ENCODE measurements at regions not wholly inside any gene's neighbourhood (a gene's known extent, or its start where the extent isn't known, plus 50 kb on each side); places are given as distances from the start of the nearest gene placed in this dataset.
"Not testable (repeated sequence)": the region's sequence is repeated elsewhere in the genome, so short reads cannot be mapped to it uniquely, and the experiment has no call there.

DNA sequence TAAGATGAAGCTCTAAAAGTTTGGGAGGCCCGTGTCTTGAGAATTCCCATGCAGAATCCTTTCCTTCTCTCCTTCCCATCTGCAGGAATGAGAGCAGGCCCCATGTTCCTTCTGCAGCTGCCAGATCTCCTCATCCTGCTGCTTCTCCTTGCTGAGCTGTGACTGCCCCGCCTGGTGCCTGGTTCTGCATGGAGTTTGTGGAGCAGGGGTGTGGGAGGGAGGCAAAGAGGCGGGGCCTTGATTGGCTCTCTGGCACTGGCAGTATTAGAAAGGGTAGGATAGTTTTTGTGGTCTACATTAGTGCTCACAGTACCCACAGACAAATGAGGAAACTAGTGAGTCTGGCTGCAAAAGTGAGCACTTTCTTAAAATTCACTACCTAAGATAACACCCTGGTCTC, 91.1 kb upstream of the CLPB start:
- H3K4me3 Mint-ChIP-seq: no peak overlapping the region

DNA sequence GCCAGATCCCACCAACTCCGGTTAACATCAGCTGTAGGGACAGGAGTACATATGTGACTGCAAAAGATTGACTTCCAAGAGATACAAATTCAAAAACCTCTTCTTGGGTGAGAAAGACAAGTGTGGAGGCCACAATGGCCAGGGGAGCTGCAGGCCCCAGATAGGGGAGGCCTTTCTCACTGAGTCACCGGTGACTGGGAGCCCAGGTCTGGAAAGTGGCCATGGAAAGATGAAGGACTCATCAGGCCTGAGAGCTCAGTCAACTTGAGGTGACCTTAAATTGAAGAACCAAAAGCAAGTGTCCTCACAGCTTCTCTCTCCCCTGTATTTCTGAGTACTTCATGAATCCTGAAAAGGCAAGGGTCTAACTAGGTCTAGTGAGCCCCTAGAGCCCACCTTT, 90.4 kb upstream of the CLPB start:
- Mint-ChIP-seq H3K9me3 (no peaks in the 10 kb centered on the region), H3K27me3 (peaks cover 7 to 14% (median 9%) of the 10 kb centered on the region in 3 donors), H3K27ac (peak overlapping the region in 1 of 6 donors; percentile 64), H3K4me3 (no peak overlapping the region), H3K36me3 (no peaks in the 10 kb centered on the region), H3K4me1 (peaks cover 4 to 6% (median 5%) of the 10 kb centered on the region in 3 donors)
- DNase-seq: no peak
- ATAC-seq (ENCODE audit: low read depth in 2 of 2): no peak

More for the DNA sequence above, 91.1 kb upstream of the CLPB start:
- H3K27me3 Mint-ChIP-seq: peaks cover 7 to 14% (median 9%) of the 10 kb centered on the region in 3 donors
- ATAC-seq (ENCODE audit: low read depth in 2 of 2) (no peak), DNase-seq (no peak)
- no peaks in the 10 kb centered on the region for H3K36me3 Mint-ChIP-seq
- H3K4me1 Mint-ChIP-seq: no peaks in the 10 kb centered on the region
- H3K9me3 Mint-ChIP-seq: no peaks in the 10 kb centered on the region
- H3K27ac Mint-ChIP-seq: no peak overlapping the region

DNA sequence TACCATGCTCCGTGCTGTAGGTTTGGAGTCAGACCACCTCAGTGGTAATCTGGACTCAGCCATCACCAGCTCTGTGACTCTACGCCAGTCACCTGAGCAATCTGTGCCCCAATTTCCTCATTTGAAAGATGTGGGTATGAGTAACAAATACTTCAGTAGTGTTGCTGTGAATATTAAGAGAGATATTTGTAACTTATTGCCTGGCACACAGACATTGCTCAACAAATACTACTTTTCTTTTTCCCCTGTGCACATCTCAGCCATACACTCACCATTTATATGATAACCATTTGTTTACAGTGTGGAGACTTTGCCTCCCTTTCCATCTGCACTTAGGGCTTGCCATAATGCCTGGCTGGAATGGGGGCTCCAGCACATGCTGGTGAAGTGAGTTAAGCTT, 89.7 kb upstream of the CLPB start:
- ATAC-seq (ENCODE audit: low read depth in 2 of 2) (no peak), DNase-seq (no peak)
- Mint-ChIP-seq H3K4me1 (peaks cover 7 to 13% (median 12%) of the 10 kb centered on the region in 3 donors), H3K9me3 (no peaks in the 10 kb centered on the region), H3K4me3 (no peak overlapping the region), H3K36me3 (no peaks in the 10 kb centered on the region), H3K27me3 (peaks cover 7 to 14% (median 9%) of the 10 kb centered on the region in 3 donors), H3K27ac (no peak overlapping the region)

DNA sequence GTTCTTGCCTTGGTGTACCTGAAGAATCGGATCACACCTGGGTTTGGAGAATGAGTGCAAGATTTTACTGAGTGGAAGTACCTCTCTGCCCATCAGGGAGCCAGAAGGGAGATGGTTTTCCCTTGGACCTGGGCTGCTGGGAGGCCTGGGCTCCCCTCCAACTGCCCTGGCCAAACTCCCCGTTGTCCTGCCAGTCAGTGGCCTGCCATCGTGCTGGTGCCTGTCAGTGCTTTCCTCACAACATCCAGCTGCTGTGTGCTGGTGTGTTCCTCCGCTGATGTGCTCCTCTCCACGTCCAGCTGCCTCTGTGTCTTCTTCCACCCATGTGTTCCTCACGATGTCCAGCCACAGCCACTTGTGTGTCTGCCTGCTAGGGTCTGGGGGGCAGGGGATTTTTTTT, 87.9 kb upstream of the CLPB start:
- H3K36me3 Mint-ChIP-seq: no peaks in the 10 kb centered on the region
- H3K4me3 Mint-ChIP-seq: no peak overlapping the region
- peaks cover 7 to 11% (median 9%) of the 10 kb centered on the region in 3 donors for H3K27me3 Mint-ChIP-seq
- no peak for DNase-seq
- H3K27ac Mint-ChIP-seq: no peak overlapping the region
- H3K9me3 Mint-ChIP-seq: no peaks in the 10 kb centered on the region
- peaks cover 7 to 13% (median 12%) of the 10 kb centered on the region in 3 donors for H3K4me1 Mint-ChIP-seq
- ATAC-seq (ENCODE audit: low read depth in 2 of 2): no peak

DNA sequence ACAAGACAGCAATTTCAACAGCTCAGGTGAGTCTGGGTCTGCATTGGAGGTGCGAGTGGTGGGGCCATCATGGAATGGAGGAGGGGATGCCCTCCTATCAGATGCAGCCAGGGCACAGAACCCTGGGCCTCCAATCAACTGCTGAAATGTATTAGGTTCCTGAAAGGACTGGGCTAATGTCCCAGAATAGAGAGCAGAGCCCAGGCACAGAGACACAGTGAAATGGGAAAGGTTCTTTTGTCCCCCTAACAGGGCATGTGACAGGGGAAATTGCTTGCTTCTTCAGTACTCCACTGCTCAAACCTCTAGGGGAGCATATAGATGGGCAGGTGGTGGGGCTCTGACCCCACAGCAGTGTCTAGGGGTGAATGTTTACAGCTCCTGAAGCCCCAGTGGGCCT, 87.3 kb upstream of the CLPB start:
- Mint-ChIP-seq H3K27me3 (peaks cover 7 to 16% (median 13%) of the 10 kb centered on the region in 3 donors), H3K27ac (no peak overlapping the region), H3K36me3 (no peaks in the 10 kb centered on the region), H3K9me3 (peaks cover 0 to 3% (median 0%) of the 10 kb centered on the region in 7 donors), H3K4me3 (no peak overlapping the region), H3K4me1 (peaks cover 7 to 13% (median 12%) of the 10 kb centered on the region in 3 donors)
- DNase-seq (no peak), ATAC-seq (ENCODE audit: low read depth in 2 of 2) (no peak)

DNA sequence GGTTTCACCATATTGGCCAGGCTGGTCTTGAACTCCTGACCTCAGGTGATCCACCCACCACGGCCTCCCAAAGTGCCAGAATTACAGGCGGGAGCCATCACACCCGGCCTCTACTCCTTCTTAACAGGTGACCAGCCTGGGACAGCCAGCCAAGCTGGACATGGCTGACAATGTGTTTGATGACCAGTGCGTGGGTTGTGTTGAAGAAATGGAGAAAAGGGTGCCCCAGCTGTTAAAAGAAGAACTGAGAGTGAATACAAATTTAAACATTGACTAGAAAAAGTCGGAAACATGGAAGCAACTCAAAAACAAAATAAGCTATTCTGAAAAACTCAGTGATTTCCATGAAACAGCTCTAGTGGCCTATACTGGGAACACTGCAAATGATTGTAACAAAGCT, 86.5 kb upstream of the CLPB start:
- Mint-ChIP-seq H3K9me3 (peaks cover 0 to 4% (median 2%) of the 10 kb centered on the region in 7 donors), H3K4me3 (no peak overlapping the region), H3K27me3 (peaks cover 7 to 23% (median 21%) of the 10 kb centered on the region in 3 donors), H3K36me3 (no peaks in the 10 kb centered on the region), H3K4me1 (peaks cover 7 to 13% (median 12%) of the 10 kb centered on the region in 3 donors), H3K27ac (peak overlapping the region in 1 of 6 donors; percentile 74)
- ATAC-seq (ENCODE audit: low read depth in 2 of 2): no peak
- no peak for DNase-seq

DNA sequence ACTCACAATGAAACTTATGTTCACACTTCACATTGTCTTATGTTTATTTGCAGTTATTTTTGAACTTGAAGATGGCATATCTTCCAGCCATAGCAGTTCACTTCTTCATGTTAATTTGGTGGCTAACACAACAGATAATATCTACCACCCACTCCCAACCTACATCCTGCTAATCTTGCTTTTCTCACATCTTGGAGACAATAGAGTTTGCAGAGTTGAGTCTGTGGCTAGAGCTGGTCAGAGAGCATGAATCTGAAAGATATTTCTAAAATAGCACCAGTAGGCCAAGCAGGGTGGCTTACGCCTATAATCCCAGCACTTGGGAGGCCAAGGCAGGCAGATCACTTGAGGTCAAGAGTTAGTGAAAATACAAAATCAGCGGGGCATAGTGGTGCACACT, 85.6 kb upstream of the CLPB start:
- ATAC-seq (ENCODE audit: low read depth in 2 of 2); H3K27ac Mint-ChIP-seq; DNase-seq; H3K36me3 Mint-ChIP-seq: not testable (repeated sequence)
- Mint-ChIP-seq H3K4me3 (peak overlapping the region in 3 of 8 donors; percentile 15 to 60 (median 57)), H3K9me3 (peaks cover 0 to 10% (median 4%) of the 10 kb centered on the region in 7 donors), H3K27me3 (peaks cover 8 to 30% (median 23%) of the 10 kb centered on the region in 3 donors), H3K4me1 (peaks cover 7 to 13% (median 12%) of the 10 kb centered on the region in 3 donors)

DNA sequence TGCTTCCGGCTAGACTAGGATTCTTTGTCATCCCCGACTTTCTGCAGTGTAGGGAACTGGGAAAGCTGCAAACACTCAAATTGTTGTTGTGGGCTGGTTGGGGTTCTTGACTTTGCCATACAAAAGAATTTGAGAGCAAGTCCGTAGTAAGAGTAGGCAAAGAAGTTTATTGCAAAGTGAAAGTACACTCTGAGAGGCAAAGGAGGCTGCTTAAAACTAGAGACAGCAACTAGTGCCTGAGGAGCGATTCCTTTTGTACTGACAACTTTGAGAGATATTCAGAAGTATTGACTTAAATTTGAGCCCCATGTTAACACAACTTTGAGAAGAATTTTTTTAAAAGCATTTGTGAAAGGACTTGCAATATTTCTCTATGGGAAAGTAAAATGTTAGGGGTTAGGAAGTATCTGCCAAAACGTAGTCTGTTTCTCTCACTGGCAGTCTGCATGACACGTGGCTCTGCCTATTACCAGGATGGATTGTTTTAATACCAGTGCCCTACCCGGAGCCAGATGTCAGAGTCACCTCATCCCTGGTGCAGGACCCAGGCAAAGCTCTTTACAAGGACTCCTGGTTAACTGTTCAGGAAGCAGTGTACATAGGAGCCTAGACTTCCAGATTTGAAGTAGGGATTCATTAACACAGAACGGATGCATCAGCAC, 85.0 kb upstream of the CLPB start:
- H3K9me3 Mint-ChIP-seq: peaks cover 0 to 10% (median 4%) of the 10 kb centered on the region in 7 donors
- peaks cover 7 to 13% (median 12%) of the 10 kb centered on the region in 3 donors for H3K4me1 Mint-ChIP-seq
- no peaks in the 10 kb centered on the region for H3K36me3 Mint-ChIP-seq
- peaks cover 10 to 32% (median 25%) of the 10 kb centered on the region in 3 donors for H3K27me3 Mint-ChIP-seq
- peak overlapping the region in 6 of 8 donors; percentile 15 to 60 (median 41) for H3K4me3 Mint-ChIP-seq
- ATAC-seq (ENCODE audit: low read depth in 2 of 2) (no peak), DNase-seq (no peak)
- H3K27ac Mint-ChIP-seq: peak overlapping the region in 1 of 6 donors; percentile 50

DNA sequence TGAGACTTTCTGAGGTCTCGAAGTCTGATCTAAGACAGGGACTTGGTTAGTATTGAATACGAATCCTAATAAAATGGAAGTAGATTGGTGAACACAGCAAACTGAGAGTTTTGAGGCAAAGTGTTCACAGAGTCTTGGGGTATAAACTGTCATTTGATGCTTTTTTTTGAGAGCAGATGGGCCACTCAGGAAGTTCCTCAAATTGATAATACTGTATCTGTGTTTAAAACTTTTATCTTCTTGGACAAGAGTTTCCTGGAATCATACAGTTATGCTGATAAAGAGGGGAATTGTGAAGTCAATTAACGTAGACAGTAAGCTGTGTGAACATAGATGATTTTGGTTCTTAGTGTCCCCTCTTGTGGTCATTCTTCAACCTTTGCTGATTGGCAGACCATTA, 80.0 kb upstream of the CLPB start:
- H3K4me1 Mint-ChIP-seq: peaks cover 0 to 4% (median 3%) of the 10 kb centered on the region in 3 donors
- DNase-seq: no peak
- no peak for ATAC-seq (ENCODE audit: low read depth in 2 of 2)
- no peak overlapping the region for H3K27ac Mint-ChIP-seq
- peaks cover 15 to 49% (median 48%) of the 10 kb centered on the region in 3 donors for H3K27me3 Mint-ChIP-seq
- H3K4me3 Mint-ChIP-seq: no peak overlapping the region
- peaks cover 14 to 28% of the 10 kb centered on the region in 2 donors for H3K36me3 Mint-ChIP-seq
- H3K9me3 Mint-ChIP-seq: peaks cover 12 to 42% (median 30%) of the 10 kb centered on the region in 7 donors

DNA sequence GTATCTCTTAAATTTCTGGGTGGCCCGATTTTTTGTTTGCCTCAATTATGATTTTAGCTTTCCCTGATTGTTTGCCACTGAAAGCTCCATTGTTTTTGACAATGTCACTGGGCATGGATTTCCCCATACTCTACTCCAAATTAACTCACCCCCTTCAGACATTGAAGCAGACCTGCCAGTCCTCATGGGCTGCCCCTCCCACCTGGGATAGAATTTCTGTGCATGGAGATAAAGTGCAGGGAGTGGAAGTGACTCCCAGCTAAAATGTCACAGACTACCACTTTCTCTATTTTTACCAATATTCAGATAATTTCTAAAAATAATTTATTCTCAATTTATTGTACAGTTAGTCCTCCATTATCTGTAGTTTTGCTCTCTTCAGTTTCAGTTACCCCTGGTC, 79.1 kb upstream of the CLPB start:
- Mint-ChIP-seq H3K9me3 (peaks cover 13 to 42% (median 34%) of the 10 kb centered on the region in 7 donors), H3K4me3 (peak overlapping the region in 1 of 8 donors; percentile 48), H3K36me3 (peaks cover 15 to 30% of the 10 kb centered on the region in 2 donors), H3K27ac (no peak overlapping the region), H3K27me3 (peaks cover 17 to 50% (median 49%) of the 10 kb centered on the region in 3 donors), H3K4me1 (no peaks in the 10 kb centered on the region)
- DNase-seq (no peak), ATAC-seq (ENCODE audit: low read depth in 2 of 2) (no peak)

DNA sequence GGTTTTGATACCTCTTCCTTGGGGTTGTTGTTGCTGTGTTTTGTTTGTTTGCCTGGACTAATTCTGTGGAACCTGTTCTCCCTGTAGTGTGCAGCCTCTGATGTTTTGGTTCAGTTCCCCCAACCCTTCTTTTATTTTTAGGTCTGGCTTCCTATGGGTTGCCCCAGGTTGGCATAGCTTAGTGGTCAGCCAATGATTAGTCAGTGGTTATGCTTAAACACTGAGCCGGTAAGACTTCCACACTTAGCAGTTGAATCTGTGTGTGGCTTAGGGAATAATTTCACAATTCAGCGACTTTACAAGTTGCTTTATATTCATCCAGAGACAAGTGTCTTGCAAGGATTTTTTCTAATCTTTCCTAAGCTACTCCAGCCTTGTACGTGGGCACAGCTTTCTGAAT, 78.6 kb upstream of the CLPB start:
- Mint-ChIP-seq H3K36me3 (peaks cover 18 to 34% of the 10 kb centered on the region in 2 donors), H3K27ac (no peak overlapping the region), H3K4me3 (no peak overlapping the region), H3K27me3 (peaks cover 21 to 55% (median 49%) of the 10 kb centered on the region in 3 donors), H3K9me3 (peaks cover 17 to 42% (median 34%) of the 10 kb centered on the region in 7 donors), H3K4me1 (no peaks in the 10 kb centered on the region)
- no peak for DNase-seq
- ATAC-seq (ENCODE audit: low read depth in 2 of 2): no peak

DNA sequence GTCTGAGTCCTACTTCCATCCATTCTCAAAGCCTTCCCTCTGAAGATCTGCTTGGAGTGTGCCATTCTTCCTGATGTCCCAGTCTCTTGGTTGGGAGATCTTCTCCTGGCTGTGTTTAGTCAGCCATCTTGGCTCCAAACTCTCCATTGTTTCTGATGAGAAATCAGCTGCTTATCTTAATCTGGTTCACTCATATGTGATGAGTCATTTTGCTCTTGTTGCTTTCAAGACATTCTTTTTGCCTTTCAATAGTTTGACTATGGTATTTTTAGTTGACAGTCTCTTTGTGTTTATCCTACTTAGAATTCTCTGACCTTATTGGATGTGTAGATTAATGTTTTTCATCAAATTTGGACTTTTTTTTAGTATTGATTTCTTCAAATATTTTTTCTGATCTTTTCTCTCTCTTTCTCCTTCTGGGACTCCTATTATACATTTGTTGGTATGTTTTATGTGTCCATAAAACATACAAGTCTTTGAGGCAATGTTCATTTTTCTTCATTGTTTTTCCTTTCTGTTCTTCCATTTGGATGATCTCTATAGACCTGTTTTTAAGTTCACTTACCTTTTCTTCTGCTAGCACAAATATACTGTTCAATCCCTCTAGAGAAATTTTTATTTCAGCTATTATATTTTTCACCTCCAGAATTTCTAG, 77.2 kb upstream of the CLPB start:
- DNase-seq (no peak), ATAC-seq (ENCODE audit: low read depth in 2 of 2) (no peak)
- Mint-ChIP-seq H3K27ac (peak overlapping the region in 1 of 6 donors; percentile 17), H3K9me3 (peaks cover 17 to 54% (median 42%) of the 10 kb centered on the region in 7 donors), H3K4me3 (no peak overlapping the region), H3K27me3 (peaks cover 21 to 55% (median 49%) of the 10 kb centered on the region in 3 donors), H3K36me3 (peaks cover 24 to 44% of the 10 kb centered on the region in 2 donors), H3K4me1 (no peaks in the 10 kb centered on the region)

DNA sequence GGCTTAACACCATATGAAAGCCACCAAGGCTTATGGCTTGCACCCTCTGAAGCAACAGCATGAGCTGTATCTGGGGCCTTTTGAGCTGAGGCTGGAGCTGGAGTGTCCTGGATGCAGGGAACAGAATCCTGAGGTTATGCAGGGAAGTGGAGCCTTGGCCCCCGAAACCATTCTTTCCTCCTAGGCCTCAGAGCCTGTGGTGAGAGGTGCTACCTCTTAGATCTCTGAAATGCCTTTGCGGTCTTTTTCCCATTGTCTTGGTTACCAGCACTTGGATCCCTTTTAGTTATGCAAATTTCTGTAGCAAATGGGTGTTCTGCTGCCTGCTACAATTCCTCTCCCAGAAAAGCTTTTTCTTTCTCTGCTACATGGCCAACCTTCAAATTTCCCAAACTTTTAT, 72.7 kb upstream of the CLPB start:
- DNase-seq: no peak
- ATAC-seq (ENCODE audit: low read depth in 2 of 2): no peak
- peaks cover 13 to 54% (median 45%) of the 10 kb centered on the region in 7 donors for H3K9me3 Mint-ChIP-seq
- H3K4me1 Mint-ChIP-seq: no peaks in the 10 kb centered on the region
- no peak overlapping the region for H3K27ac Mint-ChIP-seq
- H3K27me3 Mint-ChIP-seq: peaks cover 26 to 60% (median 58%) of the 10 kb centered on the region in 3 donors
- H3K36me3 Mint-ChIP-seq: peaks cover 24 to 42% of the 10 kb centered on the region in 2 donors
- no peak overlapping the region for H3K4me3 Mint-ChIP-seq

DNA sequence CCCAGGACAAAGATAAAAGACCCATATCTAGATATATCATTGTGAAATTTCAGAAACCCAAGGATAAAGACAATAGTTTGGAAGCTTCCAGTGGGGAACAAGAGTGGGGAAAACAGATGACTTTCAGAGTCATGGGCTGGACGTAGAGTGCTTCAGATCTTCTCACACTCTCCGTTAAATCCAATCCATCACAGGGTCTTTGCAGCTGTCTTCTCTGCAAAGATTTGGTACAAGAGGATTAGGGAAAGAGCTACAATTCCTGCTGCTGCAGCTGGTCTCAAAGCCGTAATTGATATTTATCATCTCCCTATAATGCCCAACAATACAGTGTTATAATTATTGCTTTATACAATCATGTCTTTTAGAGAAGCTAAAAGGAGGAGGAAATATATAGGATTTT, 63.4 kb upstream of the CLPB start:
- H3K9me3 Mint-ChIP-seq: peaks cover 0 to 16% (median 10%) of the 10 kb centered on the region in 7 donors
- no peak overlapping the region for H3K27ac Mint-ChIP-seq
- H3K27me3 Mint-ChIP-seq: peaks cover 0 to 11% (median 9%) of the 10 kb centered on the region in 3 donors
- ATAC-seq (ENCODE audit: low read depth in 2 of 2) (no peak), DNase-seq (no peak)
- no peak overlapping the region for H3K4me3 Mint-ChIP-seq
- H3K36me3 Mint-ChIP-seq: peaks cover 0 to 6% of the 10 kb centered on the region in 2 donors
- no peaks in the 10 kb centered on the region for H3K4me1 Mint-ChIP-seq
